Islet precursor cell (in vitro differentiated cells): ENCODE measurements at regions not wholly inside any gene's neighbourhood (a gene's known extent, or its start where the extent isn't known, plus 50 kb on each side); places are given as distances from the start of the nearest gene placed in this dataset.

ENCODE experiments used
- DNase-seq: peaks from one replicate; pipeline ENCODE4 v3.0.0-alpha.2; 2018

DNA sequence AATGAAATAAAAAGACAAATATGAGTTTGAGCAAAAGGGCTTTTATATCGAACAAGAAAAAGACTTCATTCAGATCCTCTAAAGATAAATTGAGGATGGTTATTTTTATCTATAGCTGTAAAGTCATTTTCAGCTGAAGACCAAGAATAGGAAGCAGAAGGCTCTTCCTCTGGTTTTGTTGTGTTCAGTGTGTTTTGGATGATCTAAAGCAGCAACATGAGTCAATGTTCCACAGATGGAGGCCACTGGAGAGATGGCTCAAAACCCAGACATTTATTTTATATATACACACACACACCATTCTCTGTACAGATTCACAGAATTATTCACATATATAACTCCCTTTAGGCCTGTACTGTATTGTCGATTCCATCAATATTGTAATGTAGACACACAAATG is 424.3 kb downstream of the MBD2 start:
- no peak for DNase-seq

GRCh38 chr18:53799134-53799533 is 425.3 kb downstream of the MBD2 start:
- DNase-seq: no peak

DNA sequence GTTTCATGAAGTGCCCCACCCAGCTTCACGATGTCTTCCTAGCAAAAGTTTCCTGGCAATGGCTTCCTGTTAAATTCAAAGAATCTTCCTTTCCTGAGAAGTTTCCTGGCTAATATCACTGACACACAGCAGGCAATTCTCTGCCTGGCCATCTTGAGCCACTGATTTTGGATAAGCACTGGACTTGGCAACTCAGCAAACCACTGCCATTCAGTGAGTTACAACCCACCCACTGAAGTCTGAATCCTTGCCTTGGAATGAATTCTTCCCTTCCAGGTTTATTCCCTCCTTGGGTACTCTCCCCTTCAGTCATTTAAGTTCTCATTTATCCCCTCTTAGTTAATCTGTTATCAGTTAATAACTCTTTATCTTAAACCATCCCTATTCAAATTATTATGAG is 426.0 kb downstream of the MBD2 start:
- no peak for DNase-seq

DNA sequence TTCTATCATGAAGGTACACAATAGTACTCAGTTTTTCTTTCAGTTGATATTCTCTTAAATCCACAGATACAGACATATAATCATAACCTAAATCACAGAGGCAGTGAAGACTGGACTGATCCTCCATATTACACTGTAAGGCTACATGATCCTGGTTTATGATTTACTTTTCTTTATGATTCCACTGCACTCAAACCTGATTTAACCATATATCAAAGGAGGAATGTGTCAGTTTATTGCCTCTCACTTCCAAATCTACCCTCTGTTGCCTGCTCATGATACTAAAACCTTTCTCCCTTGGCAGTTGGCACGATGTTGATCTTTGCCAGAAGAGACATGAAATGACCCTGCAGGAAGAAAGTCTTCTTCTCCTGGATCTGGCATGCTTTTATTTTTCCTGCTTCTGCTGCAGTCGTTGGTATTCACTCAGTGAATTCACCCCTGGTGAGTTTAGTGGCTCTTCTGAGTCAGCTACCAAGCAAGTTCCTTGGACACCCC is 426.4 kb downstream of the MBD2 start:
- no peak for DNase-seq

DNA sequence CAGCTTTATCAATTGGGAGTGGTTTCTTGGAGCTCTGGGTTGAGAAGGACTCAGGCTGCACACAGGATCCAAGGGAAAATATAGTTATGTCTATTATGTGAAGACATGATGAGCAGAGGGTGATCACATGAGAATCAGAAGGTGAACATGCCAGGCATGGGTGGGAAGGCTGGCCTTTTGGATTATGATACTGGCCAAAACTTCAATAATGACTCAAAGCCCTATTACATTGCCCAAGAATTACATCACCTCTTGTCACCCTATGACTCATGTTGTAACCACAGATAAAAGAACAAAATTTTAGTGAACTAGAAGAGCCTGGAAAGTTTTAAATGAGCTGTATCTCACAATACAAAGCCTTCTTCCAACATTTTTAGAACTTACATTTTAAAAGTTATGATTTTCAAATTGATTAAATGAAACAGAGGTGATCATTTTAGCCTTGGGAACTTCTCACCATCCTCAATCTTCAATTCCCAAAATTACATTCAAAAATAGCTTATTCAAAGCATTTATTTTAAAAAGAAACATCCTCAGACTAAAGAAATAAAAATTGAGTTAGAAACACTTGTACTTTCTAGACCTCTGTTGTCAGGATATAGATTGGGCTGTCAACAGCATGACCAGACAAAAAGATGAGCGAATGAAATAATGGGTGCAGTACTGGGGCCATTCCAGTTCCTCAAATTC is 428.3 kb downstream of the MBD2 start:
- no peak for DNase-seq

GRCh38 chr18:53795610-53796009 is 428.9 kb downstream of the MBD2 start:
- no peak for DNase-seq

- no peak for DNase-seq
Observed at GRCh38 chr18:53795061-53795460, 429.4 kb downstream of the MBD2 start.

DNA sequence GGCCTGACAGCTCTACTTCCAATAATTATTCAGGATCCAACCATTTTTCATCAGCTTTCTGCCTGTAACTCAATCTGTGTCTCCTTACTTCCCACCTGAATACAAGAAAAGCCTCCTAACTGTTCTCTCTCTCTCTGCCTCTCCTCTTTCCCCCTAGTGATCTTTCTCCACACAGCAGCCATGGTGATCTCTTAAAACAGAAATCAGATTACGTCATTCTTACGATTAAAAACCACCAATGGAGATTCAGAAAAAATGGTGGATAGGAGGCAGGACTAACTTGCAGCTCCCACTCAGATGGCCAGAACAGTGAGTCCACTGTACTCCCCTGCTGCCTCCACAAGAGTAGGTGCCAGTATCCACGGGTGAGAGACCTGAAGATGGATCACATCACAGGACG is 431.7 kb downstream of the MBD2 start:
- no peak for DNase-seq

DNA sequence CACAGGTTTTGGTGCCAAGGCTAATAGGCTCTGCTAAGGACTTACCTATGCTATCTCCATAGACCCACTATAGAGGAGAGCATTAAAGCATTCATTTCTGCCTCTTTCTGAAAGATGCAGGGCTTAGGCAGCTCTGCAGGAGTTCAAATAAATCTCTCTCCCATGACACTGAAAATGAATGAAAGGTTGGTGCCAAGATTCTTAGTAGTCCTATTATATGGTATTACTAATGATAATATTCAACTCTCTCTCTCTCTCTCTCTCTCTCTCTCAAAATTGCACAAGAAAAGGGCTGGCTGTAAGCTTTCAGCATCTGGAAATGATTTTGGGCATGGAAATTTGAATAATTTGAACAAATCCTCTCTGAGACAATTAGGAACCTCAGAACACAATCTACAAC is 433.7 kb downstream of the MBD2 start:
- no peak for DNase-seq

DNA sequence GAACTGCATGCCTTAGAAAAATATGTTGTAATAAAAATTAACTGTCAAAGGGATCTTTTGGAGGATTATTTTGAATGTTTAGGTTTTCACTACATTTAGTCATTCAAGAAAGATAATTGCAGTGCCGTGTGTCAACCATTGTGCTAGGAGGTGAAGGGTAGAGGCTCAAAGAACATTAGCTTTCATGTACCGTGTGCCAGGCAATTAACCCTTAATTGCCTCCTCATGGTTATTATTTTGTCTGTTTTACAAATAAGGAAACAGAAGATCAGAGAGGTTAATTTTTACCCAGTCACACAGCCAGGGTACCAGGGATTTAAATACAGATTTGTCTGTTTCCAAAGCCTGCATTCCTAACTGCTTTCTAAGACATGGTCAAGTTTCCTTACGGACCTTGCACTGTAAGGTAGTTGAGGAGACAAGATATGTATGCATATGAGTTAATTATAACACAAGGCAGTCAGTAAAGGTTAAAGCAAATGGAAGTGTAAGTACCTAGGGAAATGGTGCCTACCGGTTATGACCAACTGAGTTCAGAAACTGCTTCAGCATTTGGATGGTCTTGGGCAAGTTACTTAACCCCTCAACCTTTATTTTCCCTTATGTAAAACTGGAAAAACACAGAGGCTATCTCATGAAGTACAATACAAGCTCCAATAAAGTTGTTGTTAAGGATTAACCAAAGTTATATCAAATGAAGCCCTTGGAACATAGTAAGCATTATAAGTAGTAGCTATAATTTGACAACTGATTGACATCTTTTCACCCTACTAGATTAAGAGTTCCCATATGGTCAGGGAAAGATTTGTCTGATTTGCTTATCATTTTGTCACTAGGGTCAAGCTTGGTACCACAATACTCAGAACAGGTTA is 434.9 kb downstream of the MBD2 start:
- no peak for DNase-seq

DNA sequence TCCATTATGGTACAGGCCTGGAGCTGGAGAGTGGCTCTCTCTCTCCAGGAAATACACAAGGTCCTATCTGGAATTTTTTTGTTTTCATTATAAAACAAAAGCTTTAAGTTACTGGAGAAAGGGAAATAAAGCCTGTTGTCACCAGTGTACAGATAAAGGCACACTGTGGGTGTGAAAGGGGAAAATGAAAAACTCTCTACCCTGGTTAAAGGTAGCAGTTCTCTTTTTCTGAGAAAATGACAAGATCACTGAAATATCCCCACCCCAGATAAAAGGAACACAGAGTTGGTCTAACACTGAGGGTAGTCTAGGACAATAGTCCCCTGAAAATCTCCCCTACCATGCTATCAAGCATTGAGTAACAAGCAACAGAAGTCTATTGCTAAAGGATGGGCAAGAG is 438.7 kb downstream of the MBD2 start:
- no peak for DNase-seq

GRCh38 chr18:53784253-53784652 is 440.2 kb downstream of the MBD2 start:
- DNase-seq: no peak

DNA sequence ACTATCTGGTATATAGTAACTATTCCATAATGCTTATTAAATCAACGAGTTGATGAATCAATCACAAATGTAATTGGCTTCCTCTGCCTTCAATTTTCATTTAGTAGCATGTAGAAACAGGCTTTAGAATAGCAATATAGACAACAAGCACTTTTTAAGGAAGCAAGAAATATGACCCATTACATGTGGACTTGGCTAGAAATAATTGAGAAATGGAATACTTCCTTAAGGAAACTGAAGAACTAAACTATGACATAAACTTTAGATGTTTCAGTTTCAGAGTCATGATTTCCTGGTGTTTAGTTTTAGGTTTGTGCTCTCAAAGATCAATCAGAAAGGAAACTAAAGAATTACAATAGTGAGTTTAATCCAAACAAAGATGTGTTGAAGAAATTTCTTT is 443.8 kb downstream of the MBD2 start:
- DNase-seq: no peak

DNA sequence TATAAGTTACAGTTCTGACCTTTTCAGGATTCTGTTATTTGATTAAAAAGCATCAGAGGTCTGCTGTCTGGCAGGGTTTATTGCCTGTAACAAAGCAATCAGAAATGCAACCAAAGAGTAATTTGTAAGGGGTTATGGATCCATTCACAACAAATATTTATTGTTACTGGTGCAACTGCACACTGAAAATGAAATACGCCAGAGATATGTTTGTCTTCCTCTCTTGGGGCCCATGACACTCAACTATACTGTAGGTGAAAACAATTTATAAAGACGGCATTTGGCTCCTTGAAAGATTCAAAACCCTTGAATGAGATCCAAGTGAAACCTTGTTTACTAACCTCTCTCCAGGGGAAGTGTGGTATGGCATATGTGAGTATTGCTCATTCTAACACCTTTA is 452.2 kb downstream of the MBD2 start:
- DNase-seq: no peak

- no peak for DNase-seq
Observed at GRCh38 chr18:53771664-53772063, 452.8 kb downstream of the MBD2 start.

- DNase-seq: no peak
Observed at GRCh38 chr18:53765211-53765610, 459.3 kb downstream of the MBD2 start.

DNA sequence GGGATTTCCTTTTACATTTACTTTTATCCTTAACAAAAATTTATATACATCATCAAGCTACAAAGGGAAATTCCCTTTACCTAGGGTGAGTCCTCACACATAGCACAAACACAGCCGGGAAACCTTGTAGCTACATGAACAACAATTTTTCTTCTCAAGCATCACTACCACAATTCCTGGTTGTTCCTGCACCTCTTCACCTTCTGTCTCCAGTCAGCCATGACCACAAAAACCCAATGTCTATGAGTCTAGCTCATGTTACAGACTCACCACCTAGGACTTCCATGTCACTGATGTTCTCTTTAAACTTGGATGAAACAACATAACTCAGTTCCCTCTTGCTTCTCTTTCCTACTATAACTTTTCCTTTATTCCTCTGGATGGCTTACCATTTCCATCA is 460.4 kb downstream of the MBD2 start:
- no peak for DNase-seq

GRCh38 chr18:53757328-53757727 is 467.1 kb downstream of the MBD2 start:
- no peak for DNase-seq

GRCh38 chr18:53756610-53756972 is 467.9 kb downstream of the MBD2 start:
- no peak for DNase-seq

GRCh38 chr18:53755914-53756609 is 468.4 kb downstream of the MBD2 start:
- peak; percentile 62 for DNase-seq

DNA sequence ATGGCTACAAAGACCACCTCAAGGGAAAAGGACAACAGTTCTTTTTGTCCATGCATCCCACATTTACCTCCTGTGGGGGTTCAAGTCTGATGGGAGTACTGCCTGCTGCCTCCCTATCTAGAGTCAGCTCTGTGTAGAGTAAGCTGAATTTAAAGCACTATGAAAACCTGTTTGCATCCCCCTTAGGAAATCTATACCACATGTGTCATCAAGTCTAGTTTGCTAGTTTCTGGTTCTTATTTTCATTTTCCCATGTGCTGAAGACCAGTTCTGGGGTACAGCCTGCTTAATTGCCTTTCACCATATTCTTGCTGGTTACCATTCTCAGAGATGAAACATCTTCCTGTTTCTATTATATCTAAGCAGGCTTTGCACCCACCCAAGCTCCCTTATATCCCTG is 470.3 kb downstream of the MBD2 start:
- DNase-seq: no peak

GRCh38 chr18:53753601-53754000 is 470.9 kb downstream of the MBD2 start:
- DNase-seq: no peak

- no peak for DNase-seq
Observed at GRCh38 chr18:53752781-53753367, 471.6 kb downstream of the MBD2 start.
